B cell (primary cell): ENCODE measurements at regions not wholly inside any gene's neighbourhood (a gene's known extent, or its start where the extent isn't known, plus 50 kb on each side); places are given as distances from the start of the nearest gene placed in this dataset.

Experiments used
- ATAC-seq: fragments of 200-7000 bp; cut with Tn5 transposase; one replicate; pipeline ENCODE4 v1.10.0; 2021; ENCODE audit warnings: low read depth, mild to moderate bottlenecking, moderate number of reproducible peaks, moderate library complexity
- CTCF ChIA-PET: fragments of 350-600 bp; sonication (Branson Sonifier 250); formaldehyde crosslinking; loops from one replicate; lab custom pipeline; 2021; ENCODE audit warnings: antibody characterized with exemption, inconsistent platforms; lab: Charles Lee
- POLR2A ChIA-PET: fragments of 350-600 bp; sonication (Branson Sonifier 250); formaldehyde crosslinking; loops from one replicate; lab custom pipeline; 2021; ENCODE audit warnings: antibody characterized with exemption; lab: Charles Lee
- DNase-seq: peaks from one replicate; pipeline ENCODE4 v3.0.0; 2013
- H2AFZ ChIP-seq: 2 replicates; pipeline ENCODE4 v1.6.1; 2012; ENCODE audit warnings: mild to moderate bottlenecking, low read depth, low read length; ENCODE audit not compliant: insufficient read depth, poor library complexity, severe bottlenecking
- H3K27ac ChIP-seq, 2 donors: 1 replicate in 1 of 2; 2 replicates in 1 of 2; pipeline ENCODE4 v1.5.1; 2012 to 2013; ENCODE audit warnings: low read length in 2 of 2, mild to moderate bottlenecking in 2 of 2, moderate library complexity in 1 of 2
- H3K27me3 ChIP-seq, 4 experiments: fragments of 200-600 bp in 1 of 4; sonication (generic) in 1 of 4; replicated peaks in 1 of 4; 1 replicate in 2 of 4; 2 replicates in 2 of 4; pipeline versions ENCODE4 v1.6.1 to v1.7.0; 2013 to 2016; ENCODE audit warnings: low read length in 3 of 4, mild to moderate bottlenecking in 2 of 4, mixed read lengths in 1 of 4, moderate library complexity in 1 of 4; ENCODE audit not compliant: insufficient read depth in 4 of 4, control insufficient read depth in 3 of 4; ENCODE audit errors: control extremely low read depth in 1 of 4
- H3K36me3 ChIP-seq, 2 experiments: replicated peaks in 1 of 2; 1 replicate in 1 of 2; 2 replicates in 1 of 2; pipeline versions ENCODE4 v1.6.1 to v1.7.1; 2013; ENCODE audit warnings: low read length in 1 of 2; ENCODE audit not compliant: insufficient read depth in 2 of 2, control insufficient read depth in 1 of 2; ENCODE audit errors: control extremely low read depth in 1 of 2, extremely low read depth in 1 of 2
- H3K4me1 ChIP-seq, 2 donors: fragments of 200-600 bp in 1 of 2; sonication (generic) in 1 of 2; 1 replicate in 1 of 2; 2 replicates in 1 of 2; pipeline versions ENCODE4 v1.5.1 to v1.6.1; 2013 to 2017; ENCODE audit warnings: low read length in 2 of 2; ENCODE audit not compliant: control insufficient read depth in 2 of 2, insufficient read depth in 2 of 2
- H3K4me2 ChIP-seq: replicated peaks from 2 replicates; pipeline ENCODE3; 2012; ENCODE audit warnings: mild to moderate bottlenecking, low read depth, low read length; ENCODE audit not compliant: poor library complexity, severe bottlenecking
- H3K4me3 ChIP-seq, 5 experiments: fragments of 200-600 bp in 1 of 5; sonication (generic) in 1 of 5; 1 replicate in 3 of 5; 2 replicates in 2 of 5; pipeline versions ENCODE4 v1.5.1 to v1.7.0; 2011 to 2016; ENCODE audit warnings: low read length in 4 of 5, mild to moderate bottlenecking in 4 of 5, low read depth in 2 of 5, control low read depth in 1 of 5, moderate library complexity in 1 of 5; ENCODE audit not compliant: insufficient read depth in 1 of 5; ENCODE audit errors: control extremely low read depth in 1 of 5, extremely low read depth in 1 of 5
- H3K79me2 ChIP-seq: fragments of 200-600 bp; sonication (generic); one replicate; pipeline ENCODE4 v1.6.0; 2016; ENCODE audit warnings: low read length; ENCODE audit not compliant: control insufficient read depth, insufficient read depth
- H3K9ac ChIP-seq: fragments of 200-600 bp; sonication (generic); 2 replicates; pipeline ENCODE4 v1.6.1; 2017; ENCODE audit warnings: mild to moderate bottlenecking, low read length, moderate library complexity
- H3K9me3 ChIP-seq, 3 donors: one replicate each; pipeline versions ENCODE4 v1.6.1 to v1.7.1; 2013; ENCODE audit warnings: low read length in 2 of 3; ENCODE audit not compliant: control insufficient read depth in 2 of 3, insufficient read depth in 1 of 3; ENCODE audit errors: control extremely low read depth in 1 of 3
- H4K20me1 ChIP-seq: 2 replicates; pipeline ENCODE4 v1.6.0; 2012; ENCODE audit warnings: mild to moderate bottlenecking, low read length; ENCODE audit not compliant: insufficient read depth, control insufficient read depth, poor library complexity, severe bottlenecking
- H3K27ac Mint-ChIP-seq: one replicate; pipeline ENCODE4 v1.8.0; 2021; ENCODE audit warnings: mixed read lengths
- H3K27me3 Mint-ChIP-seq: one replicate; pipeline ENCODE4 v1.8.0; 2021; ENCODE audit warnings: mixed read lengths
- H3K4me1 Mint-ChIP-seq: one replicate; pipeline ENCODE4 v1.8.0; 2021; ENCODE audit warnings: mixed read lengths
- H3K4me3 Mint-ChIP-seq: one replicate; pipeline ENCODE4 v1.8.0; 2021; ENCODE audit warnings: mixed read lengths
- H3K9me3 Mint-ChIP-seq: one replicate; pipeline ENCODE4 v1.8.0; 2022; ENCODE audit warnings: mixed read lengths; ENCODE audit not compliant: insufficient read depth
- CTCF ChIP-seq: fragments of 200-600 bp; IDR thresholded peaks from one replicate; pipeline ENCODE4 v1.8.0; 2022; ENCODE audit warnings: antibody characterized with exemption, mild to moderate bottlenecking
- EZH2 ChIP-seq: IDR thresholded peaks from 2 replicates; pipeline ENCODE4 v1.6.1; 2012; ENCODE audit warnings: borderline replicate concordance, low read depth, mild to moderate bottlenecking, moderate library complexity, low read length; ENCODE audit not compliant: insufficient read depth, poor library complexity, severe bottlenecking
- WGBS: methylation state at CpG from one replicate; pipeline ENCODE4 v1.1.5; 2013; ENCODE audit warnings: missing lambda C conversion rate; ENCODE audit not compliant: insufficient coverage; 5-methylcytosine and 5-hydroxymethylcytosine counted together
- intact Hi-C: fragments of 100-400 bp; cut with micrococcal nuclease; formaldehyde crosslinking; loops from one replicate; pipeline ENCODE4 v1.10.0; 2022

- no peaks in the 10 kb centered on the region for H3K27me3 Mint-ChIP-seq
- Histone ChIP-seq H3K9ac (no peak overlapping the region), H3K9me3 (no peaks in the 10 kb centered on the region), H3K79me2 (no peaks in the 10 kb centered on the region), H2AFZ (no peak overlapping the region), H3K4me2 (peak overlapping the region; percentile 41), H3K36me3 (no peaks in the 10 kb centered on the region), H3K27me3 (no peaks in the 10 kb centered on the region), H3K27ac (no peak overlapping the region), H3K4me1 (peaks cover 13% of the 10 kb centered on the region in 2 donors), H3K4me3 (no peak overlapping the region), H4K20me1 (no peaks in the 10 kb centered on the region)
- 55% methylated on average over 3 of the region's 4 CpGs for WGBS
- DNase-seq (no peak), ATAC-seq (no peak)
- peaks cover 15% of the 10 kb centered on the region for H3K4me1 Mint-ChIP-seq
- ChIA-PET POLR2A (no interaction called here), CTCF (no interaction called here)
- intact Hi-C loops: no loop called here
- H3K27ac Mint-ChIP-seq: no peak overlapping the region
- no peak for TF ChIP-seq EZH2
- no peak for TF ChIP-seq CTCF
- peak overlapping the region; percentile 8 for H3K4me3 Mint-ChIP-seq
- no peaks in the 10 kb centered on the region for H3K9me3 Mint-ChIP-seq
Observed at GRCh38 chr6:137964876-137965275, 97.8 kb downstream of the TNFAIP3 start.

DNA sequence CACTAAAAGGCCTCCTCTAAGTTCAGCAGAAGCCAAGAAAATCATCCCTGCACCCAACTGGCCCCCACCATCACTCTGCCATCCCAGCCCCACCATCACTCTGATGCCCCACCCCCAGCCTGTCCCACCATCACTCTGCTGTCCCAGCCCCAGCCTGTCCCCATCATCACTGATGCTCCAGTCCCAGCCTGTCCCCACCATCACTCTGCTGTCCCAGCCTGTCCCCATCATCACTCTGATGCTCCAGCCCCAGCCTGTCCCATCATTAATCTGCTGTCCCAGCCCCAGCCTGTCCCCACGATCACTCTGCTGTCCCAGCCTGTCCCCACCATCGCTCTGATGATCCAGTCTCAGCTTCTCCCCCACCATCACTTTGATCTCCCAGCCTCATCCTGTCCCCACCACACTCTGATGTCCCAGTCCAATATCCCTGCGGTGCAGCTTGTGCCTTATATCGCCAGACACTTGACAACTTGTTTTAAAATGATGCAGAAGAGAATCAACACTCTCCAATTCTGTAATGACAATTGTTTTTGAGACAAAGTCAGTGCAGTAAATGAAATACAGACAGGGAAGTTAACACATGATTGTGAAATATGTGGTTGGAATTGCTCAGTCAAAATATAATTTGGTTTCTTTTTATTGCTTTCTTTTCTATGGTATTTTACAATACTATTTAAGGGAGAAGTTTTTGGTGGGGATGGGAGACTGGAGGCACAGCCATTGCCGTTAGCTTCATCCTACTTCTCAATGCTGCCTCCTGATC is 100.8 kb downstream of the TNFAIP3 start:
- DNase-seq (no peak), ATAC-seq (no peak)
- Mint-ChIP-seq H3K4me1 (peaks cover 15% of the 10 kb centered on the region), H3K27ac (no peak overlapping the region), H3K27me3 (no peaks in the 10 kb centered on the region), H3K4me3 (no peak overlapping the region), H3K9me3 (no peaks in the 10 kb centered on the region)
- intact Hi-C loops: no loop called here
- CTCF ChIA-PET: interaction anchor here (0.7 to 1.8 kb wide), 5 partner anchors 8 to 306 kb away, joined by 3 to 7 read pairs (median 3); no protein-coding TSS in a partner anchor
- no peak overlapping the region for H2AFZ ChIP-seq
- no peak overlapping the region for H3K9ac ChIP-seq
- H3K4me3 ChIP-seq: no peak overlapping the region
- no peak for TF ChIP-seq CTCF
- no peak for TF ChIP-seq EZH2
- no peaks in the 10 kb centered on the region for H3K79me2 ChIP-seq
- H3K4me2 ChIP-seq: no peak overlapping the region
- H4K20me1 ChIP-seq: no peaks in the 10 kb centered on the region
- H3K27ac ChIP-seq: no peak overlapping the region
- POLR2A ChIA-PET: no interaction called here
- no peaks in the 10 kb centered on the region for H3K27me3 ChIP-seq
- H3K9me3 ChIP-seq: no peaks in the 10 kb centered on the region
- H3K4me1 ChIP-seq: peaks cover 13 to 16% of the 10 kb centered on the region in 2 donors
- H3K36me3 ChIP-seq: no peaks in the 10 kb centered on the region
- WGBS: 85% methylated on average over 3 of the region's 5 CpGs
